Subcutaneous abdominal adipose tissue (tissue), 5 donors: ENCODE measurements at regions not wholly inside any gene's neighbourhood (a gene's known extent, or its start where the extent isn't known, plus 50 kb on each side); places are given as distances from the start of the nearest gene placed in this dataset.
"Not testable (repeated sequence)": the region's sequence is repeated elsewhere in the genome, so short reads cannot be mapped to it uniquely, and the experiment has no call there.

Experiments used
- H3K27ac ChIP-seq: one replicate; pipeline ENCODE4 v1.7.0; 2013; ENCODE audit warnings: low read depth, mild to moderate bottlenecking, inconsistent platforms, low read length, moderate library complexity
- H3K27me3 ChIP-seq, 5 donors: one replicate each; pipeline ENCODE4 v1.7.0; 2013; ENCODE audit warnings: low read length in 5 of 5, inconsistent platforms in 1 of 5; ENCODE audit not compliant: control insufficient read depth in 5 of 5, insufficient read depth in 4 of 5
- H3K36me3 ChIP-seq, 5 donors: one replicate each; pipeline ENCODE4 v1.7.0; 2013; ENCODE audit warnings: low read length in 5 of 5; ENCODE audit not compliant: control insufficient read depth in 5 of 5, insufficient read depth in 5 of 5
- H3K4me1 ChIP-seq, 5 donors: one replicate each; pipeline ENCODE4 v1.7.0; 2013; ENCODE audit warnings: low read length in 5 of 5, mild to moderate bottlenecking in 3 of 5, moderate library complexity in 1 of 5; ENCODE audit not compliant: control insufficient read depth in 5 of 5, insufficient read depth in 5 of 5
- H3K4me3 ChIP-seq, 5 donors: one replicate each; pipeline ENCODE4 v1.7.0; 2013; ENCODE audit warnings: low read length in 5 of 5, low read depth in 1 of 5
- H3K9ac ChIP-seq, 5 donors: one replicate each; pipeline ENCODE4 v1.7.0; 2013; ENCODE audit warnings: low read length in 5 of 5, mild to moderate bottlenecking in 4 of 5, moderate library complexity in 3 of 5
- H3K9me3 ChIP-seq, 5 donors: one replicate each; pipeline ENCODE4 v1.7.0; 2013; ENCODE audit warnings: low read length in 5 of 5; ENCODE audit not compliant: control insufficient read depth in 5 of 5
- donor health status: healthy.
- donor health status: healthy.
- donor health status: healthy.
- donor health status: healthy.
- donor health status: healthy.

DNA sequence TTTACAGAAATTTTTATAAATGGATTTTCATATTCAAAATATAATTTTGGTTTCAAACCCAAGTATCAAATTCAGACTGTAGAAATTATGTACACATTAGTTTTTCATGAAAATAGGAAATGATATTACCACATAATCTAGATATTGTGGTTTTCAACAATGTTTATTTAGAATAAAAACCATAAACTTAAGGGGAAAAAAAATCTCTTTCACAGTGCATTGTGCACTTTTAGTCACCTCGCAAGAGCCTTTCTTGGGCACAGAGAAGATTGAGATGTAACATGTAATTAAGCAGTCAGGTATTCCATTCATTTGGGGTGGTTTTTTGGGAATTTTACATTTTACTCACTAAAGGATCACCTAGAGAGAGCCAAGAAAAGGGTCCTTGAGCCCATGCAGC, 104.0 kb downstream of the TANC2 start:
- H3K4me1 ChIP-seq: peaks cover 0 to 4% (median 0%) of the 10 kb centered on the region in 5 donors
- H3K27ac ChIP-seq: no peak overlapping the region
- H3K4me3 ChIP-seq: no peak overlapping the region
- no peaks in the 10 kb centered on the region for H3K36me3 ChIP-seq
- H3K27me3 ChIP-seq: no peaks in the 10 kb centered on the region
- no peak overlapping the region for H3K9ac ChIP-seq
- H3K9me3 ChIP-seq: no peaks in the 10 kb centered on the region

DNA sequence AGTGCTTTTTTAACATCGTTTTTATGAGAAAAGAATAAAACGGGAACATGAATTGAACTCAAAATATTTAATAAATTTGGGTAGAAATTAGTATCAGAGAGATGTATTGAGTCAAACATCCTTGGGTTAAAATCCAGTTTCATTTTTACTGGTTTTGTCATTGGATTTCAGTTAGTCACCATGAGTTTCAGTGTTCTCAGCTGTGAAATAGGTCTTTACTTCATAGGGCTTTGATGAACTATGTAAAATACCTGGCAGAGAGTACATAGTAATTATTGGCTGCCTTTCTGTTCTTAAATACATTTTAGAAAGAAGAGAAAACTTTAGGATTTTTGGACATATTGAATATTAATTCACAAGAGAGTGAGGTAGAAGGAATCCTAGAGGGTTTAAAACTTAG, 105.8 kb downstream of the TANC2 start:
- no peak overlapping the region for H3K27ac ChIP-seq
- H3K4me1 ChIP-seq: no peaks in the 10 kb centered on the region
- H3K27me3 ChIP-seq: no peaks in the 10 kb centered on the region
- H3K4me3 ChIP-seq: no peak overlapping the region
- no peaks in the 10 kb centered on the region for H3K36me3 ChIP-seq
- H3K9ac ChIP-seq: no peak overlapping the region
- H3K9me3 ChIP-seq: no peaks in the 10 kb centered on the region

DNA sequence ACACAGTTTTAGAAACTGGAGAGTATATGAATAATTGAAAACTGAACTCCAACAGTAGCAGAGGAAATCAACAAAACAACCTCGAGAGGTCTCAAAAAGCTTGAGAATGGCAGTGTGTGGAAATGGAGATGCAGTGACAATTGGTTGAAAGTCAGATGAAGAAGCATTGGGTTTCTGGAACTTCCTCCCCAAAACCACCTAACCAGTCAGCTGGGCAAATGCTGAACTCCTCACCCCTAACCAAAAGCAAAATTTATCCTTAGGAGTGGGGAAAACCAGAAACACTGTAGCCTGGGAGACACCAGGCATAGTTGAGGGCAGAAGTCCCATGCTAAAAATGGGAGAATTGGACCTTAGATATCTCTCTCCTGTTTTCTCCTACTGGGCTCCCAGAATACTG, 109.9 kb downstream of the TANC2 start:
- no peaks in the 10 kb centered on the region for H3K9me3 ChIP-seq
- no peak overlapping the region for H3K4me3 ChIP-seq
- no peak overlapping the region for H3K9ac ChIP-seq
- H3K4me1 ChIP-seq: no peaks in the 10 kb centered on the region
- no peak overlapping the region for H3K27ac ChIP-seq
- no peaks in the 10 kb centered on the region for H3K36me3 ChIP-seq
- no peaks in the 10 kb centered on the region for H3K27me3 ChIP-seq

DNA sequence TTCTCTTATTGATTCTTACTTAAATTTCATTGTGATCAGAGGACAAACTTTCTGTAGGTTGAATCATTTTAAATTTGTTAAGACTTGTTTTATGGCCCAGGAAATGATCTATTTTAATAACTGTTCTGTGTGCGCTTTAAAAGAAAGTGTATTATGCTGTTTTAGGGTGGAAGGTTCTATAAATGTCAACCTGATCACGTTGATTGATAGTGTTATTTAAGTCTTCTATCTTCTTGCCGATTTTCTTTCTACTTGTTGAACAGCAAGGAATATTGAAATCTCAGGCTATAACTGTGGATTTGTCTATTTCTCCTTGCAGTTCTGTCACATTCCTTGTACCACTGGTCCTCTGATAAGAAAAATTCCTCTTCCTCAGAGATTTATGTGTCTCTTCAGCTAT, 112.7 kb downstream of the TANC2 start:
- H3K4me1 ChIP-seq: no peaks in the 10 kb centered on the region
- H3K9ac ChIP-seq: no peak overlapping the region
- no peaks in the 10 kb centered on the region for H3K9me3 ChIP-seq
- H3K4me3 ChIP-seq: no peak overlapping the region
- H3K27ac ChIP-seq: no peak overlapping the region
- H3K27me3 ChIP-seq: no peaks in the 10 kb centered on the region
- no peaks in the 10 kb centered on the region for H3K36me3 ChIP-seq

DNA sequence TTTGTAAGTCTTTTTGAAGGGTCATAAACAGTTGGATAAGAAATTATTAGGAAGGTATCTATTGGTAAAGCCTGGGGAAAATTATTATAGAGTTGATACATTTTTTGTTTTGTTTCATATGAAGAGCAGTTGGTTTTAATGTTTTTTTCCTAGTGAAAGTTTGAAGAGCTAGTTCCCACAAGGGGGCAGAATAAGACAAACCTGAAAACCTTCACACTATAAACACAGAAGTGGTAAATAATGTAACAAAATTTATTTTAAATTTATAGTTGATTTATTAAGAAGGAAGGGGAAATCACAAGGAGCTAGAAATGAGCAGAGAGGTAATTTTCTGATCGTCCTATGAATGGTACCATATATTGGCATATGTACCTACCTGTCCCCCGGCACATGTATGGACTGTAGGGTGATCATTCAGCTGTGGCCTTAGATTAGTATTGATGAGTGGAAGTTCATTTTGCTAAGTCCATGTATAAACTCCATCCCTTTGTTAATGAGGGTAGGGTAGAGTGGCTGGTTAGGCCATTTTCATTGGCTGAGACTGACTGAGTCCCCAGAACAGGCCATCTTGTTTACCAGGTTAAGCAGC, 116.3 kb downstream of the TANC2 start:
- Histone ChIP-seq H3K27ac (no peak overlapping the region), H3K36me3 (no peaks in the 10 kb centered on the region), H3K4me3 (no peak overlapping the region), H3K9ac (no peak overlapping the region), H3K4me1 (no peaks in the 10 kb centered on the region), H3K27me3 (no peaks in the 10 kb centered on the region), H3K9me3 (peaks cover 0 to 4% (median 0%) of the 10 kb centered on the region in 5 donors)

DNA sequence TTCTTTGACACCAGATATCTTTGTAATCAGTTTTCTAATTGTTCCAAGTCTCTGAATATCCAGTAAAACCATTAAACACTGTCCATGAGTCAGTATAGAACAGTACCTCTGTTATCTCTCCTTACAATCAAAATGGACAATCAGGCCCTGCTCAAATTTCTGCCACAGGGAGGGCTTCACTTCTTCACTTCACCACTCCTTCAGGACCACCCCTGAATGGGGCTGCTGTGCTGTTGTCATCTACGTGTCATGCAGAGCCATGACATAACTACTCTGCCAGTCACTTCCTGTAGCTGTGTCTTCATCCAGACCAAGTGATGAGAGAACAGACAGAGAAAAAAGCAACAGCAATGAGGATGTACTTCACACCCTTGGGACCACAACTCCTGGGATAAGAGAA, 116.9 kb downstream of the TANC2 start:
- Histone ChIP-seq H3K27me3 (no peaks in the 10 kb centered on the region), H3K27ac (no peak overlapping the region), H3K4me1 (no peaks in the 10 kb centered on the region), H3K9me3 (peaks cover 0 to 4% (median 0%) of the 10 kb centered on the region in 5 donors), H3K4me3 (no peak overlapping the region), H3K36me3 (no peaks in the 10 kb centered on the region), H3K9ac (no peak overlapping the region)

DNA sequence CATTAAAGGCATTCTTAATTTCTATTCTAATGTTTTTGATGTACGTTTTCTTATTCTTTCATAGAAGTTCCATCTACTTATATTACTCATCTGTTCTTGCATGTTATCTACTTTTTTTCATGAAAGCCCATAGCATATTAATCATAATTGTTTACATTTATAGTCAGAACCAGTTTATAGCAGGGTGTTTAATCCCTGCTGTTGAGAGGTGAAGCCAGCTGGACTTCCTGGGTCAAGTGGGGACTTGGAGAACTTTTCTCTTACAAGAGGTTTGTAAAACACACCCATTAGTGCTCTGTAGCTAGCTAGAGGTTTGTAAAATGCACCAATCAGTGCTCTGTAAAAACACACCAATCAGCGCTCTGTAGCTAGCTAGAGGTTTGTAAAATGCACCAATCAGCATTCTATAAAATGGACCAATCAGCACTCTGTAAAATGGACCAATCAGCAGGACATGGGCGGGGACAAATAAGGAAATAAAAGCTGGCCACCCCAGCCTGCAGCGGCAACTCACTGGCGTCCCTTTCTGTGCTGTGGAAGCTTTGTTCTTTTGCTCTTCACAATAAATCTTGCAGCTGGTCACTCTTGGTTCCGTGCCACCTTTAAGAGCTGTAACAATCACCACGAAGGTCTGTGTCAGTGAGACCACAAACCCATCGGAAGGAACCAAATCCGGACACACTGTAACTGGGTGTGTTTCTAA, 120.6 kb downstream of the TANC2 start:
- H3K9ac ChIP-seq: no peak overlapping the region
- no peaks in the 10 kb centered on the region for H3K36me3 ChIP-seq
- H3K9me3 ChIP-seq: peaks cover 0 to 4% (median 0%) of the 10 kb centered on the region in 5 donors
- H3K4me1 ChIP-seq: no peaks in the 10 kb centered on the region
- no peaks in the 10 kb centered on the region for H3K27me3 ChIP-seq
- no peak overlapping the region for H3K4me3 ChIP-seq
- H3K27ac ChIP-seq: no peak overlapping the region

DNA sequence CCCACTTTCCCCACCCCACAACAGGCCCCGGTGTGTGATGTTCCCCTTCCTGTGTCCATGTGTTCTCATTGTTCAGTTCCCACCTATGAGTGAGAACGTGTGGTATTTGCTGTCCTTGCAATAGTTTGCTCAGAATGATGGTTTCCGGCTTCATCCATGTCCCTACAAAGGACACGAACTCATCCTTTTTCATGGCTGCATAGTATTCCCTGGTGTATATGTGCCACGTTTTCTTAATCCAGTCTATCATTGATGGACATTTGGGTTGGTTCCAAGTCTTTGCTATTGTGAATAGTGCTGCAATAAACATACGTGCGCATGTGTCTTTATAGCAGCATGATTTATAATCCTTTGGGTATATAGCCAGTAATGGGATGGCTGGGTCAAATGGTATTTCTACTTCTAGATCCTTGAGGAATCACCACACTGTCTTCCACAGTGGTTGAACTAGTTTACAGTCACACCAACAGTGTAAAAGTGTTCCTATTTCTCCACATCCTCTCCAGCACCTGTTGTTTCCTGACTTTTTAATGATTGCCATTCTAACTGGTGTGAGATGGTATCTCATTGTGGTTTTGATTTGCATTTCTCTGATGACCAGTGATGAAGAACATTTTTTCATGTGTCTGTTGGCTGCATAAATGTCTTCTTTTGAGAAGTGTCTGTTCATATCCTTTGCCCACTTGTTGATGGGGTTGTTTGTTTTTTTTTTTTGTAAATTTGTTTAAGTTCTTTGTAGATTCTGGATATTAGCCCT, 124.5 kb downstream of the TANC2 start:
- H3K27ac ChIP-seq, H3K27me3 ChIP-seq, H3K4me3 ChIP-seq, H3K4me1 ChIP-seq, H3K9me3 ChIP-seq, H3K36me3 ChIP-seq, H3K9ac ChIP-seq: not testable (repeated sequence)

DNA sequence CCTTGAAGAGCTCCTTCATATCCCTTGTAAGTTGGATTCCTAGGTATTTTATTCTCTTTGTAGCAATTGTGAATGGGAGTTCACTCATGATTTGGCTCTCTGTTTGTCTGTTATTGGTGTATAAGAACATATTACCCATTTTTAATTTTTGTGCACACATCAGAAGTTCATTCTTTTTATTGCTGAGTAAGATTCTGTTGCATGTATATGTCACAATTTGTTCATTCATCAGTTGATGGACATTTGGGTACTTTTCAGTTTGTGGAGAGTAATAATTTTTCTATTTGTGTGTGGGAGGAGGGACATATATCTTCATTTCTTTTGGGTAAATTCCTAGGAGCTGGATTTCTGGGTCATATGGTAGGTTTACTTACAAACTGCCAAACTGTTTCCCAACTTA, 125.9 kb downstream of the TANC2 start:
- not testable (repeated sequence) for H3K4me1 ChIP-seq, H3K9ac ChIP-seq, H3K27ac ChIP-seq, H3K9me3 ChIP-seq, H3K36me3 ChIP-seq, H3K27me3 ChIP-seq, H3K4me3 ChIP-seq

DNA sequence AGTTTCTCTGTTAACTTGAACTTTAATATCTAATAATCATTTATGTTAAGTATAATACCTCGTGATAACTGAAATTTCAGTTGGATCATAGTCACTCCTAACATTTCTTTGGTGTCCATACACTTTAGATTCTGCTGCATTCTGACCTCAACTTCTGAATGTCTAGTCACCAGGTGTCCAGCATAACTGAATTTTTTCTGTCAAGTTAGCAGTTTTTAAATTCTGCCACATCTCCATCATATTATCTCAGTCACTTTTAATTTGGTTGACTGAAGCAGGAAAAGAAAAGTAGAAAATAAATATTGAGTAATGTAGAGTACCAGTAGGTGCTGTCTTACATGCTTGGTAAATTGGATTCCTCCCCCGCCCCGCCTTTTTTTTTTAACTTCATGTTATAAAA, 128.6 kb downstream of the TANC2 start:
- H3K4me3 ChIP-seq: no peak overlapping the region
- H3K9ac ChIP-seq: no peak overlapping the region
- no peak overlapping the region for H3K27ac ChIP-seq
- H3K36me3 ChIP-seq: no peaks in the 10 kb centered on the region
- H3K27me3 ChIP-seq: no peaks in the 10 kb centered on the region
- H3K9me3 ChIP-seq: no peaks in the 10 kb centered on the region
- H3K4me1 ChIP-seq: no peaks in the 10 kb centered on the region
